Activated T-helper 17 cell treated with anti-CD3 and anti-CD28 coated beads, Interleukin-2, amount 50 U/mL, for 72 hours (primary cell): ENCODE measurements at regions not wholly inside any gene's neighbourhood (a gene's known extent, or its start where the extent isn't known, plus 50 kb on each side); places are given as distances from the start of the nearest gene placed in this dataset.
A peak's percentile ranks its signal among the peaks of the same experiment; 100 is the strongest.

Experiments used
- ATAC-seq: fragments of 150-1000 bp; cut with Tn5 transposase; replicated peaks from 2 replicates; pipeline ENCODE4 v1.10.0; 2021; ENCODE audit warnings: mild to moderate bottlenecking, moderate library complexity
- H3K27ac Mint-ChIP-seq: one replicate; pipeline ENCODE4 v1.8.0; 2022; ENCODE audit warnings: mixed read lengths
- H3K27me3 Mint-ChIP-seq: one replicate; pipeline ENCODE4 v1.8.0; 2022; ENCODE audit warnings: mixed read lengths
- H3K36me3 Mint-ChIP-seq: one replicate; pipeline ENCODE4 v1.8.0; 2022; ENCODE audit warnings: low read depth, mild to moderate bottlenecking, mixed read lengths
- H3K4me1 Mint-ChIP-seq: one replicate; pipeline ENCODE4 v1.8.0; 2022; ENCODE audit warnings: mixed read lengths
- H3K4me3 Mint-ChIP-seq: one replicate; pipeline ENCODE4 v1.8.0; 2022; ENCODE audit warnings: mild to moderate bottlenecking, mixed read lengths
- H3K9me3 Mint-ChIP-seq: one replicate; pipeline ENCODE4 v1.8.0; 2022; ENCODE audit warnings: mixed read lengths

- Mint-ChIP-seq H3K27ac (no peak overlapping the region), H3K27me3 (peaks cover 8% of the 10 kb centered on the region), H3K4me1 (no peaks in the 10 kb centered on the region), H3K4me3 (no peak overlapping the region), H3K9me3 (no peaks in the 10 kb centered on the region), H3K36me3 (no peaks in the 10 kb centered on the region)
- ATAC-seq: no peak
Measured at GRCh38 chr18:41860987-41861386, 94.0 kb upstream of the PIK3C3 start.

- no peaks in the 10 kb centered on the region for H3K36me3 Mint-ChIP-seq
- H3K27ac Mint-ChIP-seq: no peak overlapping the region
- H3K27me3 Mint-ChIP-seq: peaks cover 8% of the 10 kb centered on the region
- no peaks in the 10 kb centered on the region for H3K9me3 Mint-ChIP-seq
- no peak overlapping the region for H3K4me3 Mint-ChIP-seq
- ATAC-seq: no peak
- H3K4me1 Mint-ChIP-seq: no peaks in the 10 kb centered on the region
Measured at GRCh38 chr18:41858761-41859555, 96.1 kb upstream of the PIK3C3 start.

GRCh38 chr18:41853280-41853679 is 101.8 kb upstream of the PIK3C3 start:
- no peaks in the 10 kb centered on the region for H3K4me1 Mint-ChIP-seq
- no peak overlapping the region for H3K27ac Mint-ChIP-seq
- H3K36me3 Mint-ChIP-seq: no peaks in the 10 kb centered on the region
- H3K27me3 Mint-ChIP-seq: peaks cover 10% of the 10 kb centered on the region
- peaks cover 6% of the 10 kb centered on the region for H3K9me3 Mint-ChIP-seq
- ATAC-seq: no peak
- no peak overlapping the region for H3K4me3 Mint-ChIP-seq

GRCh38 chr18:41850781-41851180 is 104.3 kb upstream of the PIK3C3 start:
- no peak for ATAC-seq
- Mint-ChIP-seq H3K36me3 (no peaks in the 10 kb centered on the region), H3K27ac (no peak overlapping the region), H3K27me3 (peaks cover 17% of the 10 kb centered on the region), H3K4me3 (no peak overlapping the region), H3K9me3 (peaks cover 6% of the 10 kb centered on the region), H3K4me1 (no peaks in the 10 kb centered on the region)

GRCh38 chr18:41849632-41850031 is 105.4 kb upstream of the PIK3C3 start:
- Mint-ChIP-seq H3K4me1 (no peaks in the 10 kb centered on the region), H3K27ac (no peak overlapping the region)
- ATAC-seq: no peak

GRCh38 chr18:41845563-41845962 is 109.5 kb upstream of the PIK3C3 start:
- no peak for ATAC-seq
- Mint-ChIP-seq H3K4me1 (no peaks in the 10 kb centered on the region), H3K4me3 (no peak overlapping the region), H3K9me3 (peaks cover 6% of the 10 kb centered on the region), H3K27me3 (peaks cover 20% of the 10 kb centered on the region), H3K36me3 (no peaks in the 10 kb centered on the region), H3K27ac (no peak overlapping the region)

More at GRCh38 chr18:41849632-41850031, 105.4 kb upstream of the PIK3C3 start:
- Mint-ChIP-seq H3K9me3 (peaks cover 6% of the 10 kb centered on the region), H3K27me3 (peaks cover 24% of the 10 kb centered on the region), H3K4me3 (no peak overlapping the region), H3K36me3 (no peaks in the 10 kb centered on the region)

GRCh38 chr18:41842886-41843285 is 112.1 kb upstream of the PIK3C3 start:
- H3K36me3 Mint-ChIP-seq: no peaks in the 10 kb centered on the region
- H3K4me1 Mint-ChIP-seq: no peaks in the 10 kb centered on the region
- H3K9me3 Mint-ChIP-seq: no peaks in the 10 kb centered on the region
- no peak overlapping the region for H3K4me3 Mint-ChIP-seq
- ATAC-seq: no peak
- H3K27me3 Mint-ChIP-seq: peaks cover 13% of the 10 kb centered on the region
- no peak overlapping the region for H3K27ac Mint-ChIP-seq

GRCh38 chr18:41829647-41830516 is 125.2 kb upstream of the PIK3C3 start:
- no peaks in the 10 kb centered on the region for H3K4me1 Mint-ChIP-seq
- ATAC-seq: no peak
- H3K9me3 Mint-ChIP-seq: peaks cover 3% of the 10 kb centered on the region
- H3K27ac Mint-ChIP-seq: no peak overlapping the region
- no peak overlapping the region for H3K4me3 Mint-ChIP-seq
- H3K36me3 Mint-ChIP-seq: no peaks in the 10 kb centered on the region
- H3K27me3 Mint-ChIP-seq: peaks cover 3% of the 10 kb centered on the region

- ATAC-seq: no peak
- no peaks in the 10 kb centered on the region for H3K4me1 Mint-ChIP-seq
Measured at GRCh38 chr18:41828137-41828536, 126.9 kb upstream of the PIK3C3 start.

GRCh38 chr18:41820784-41821183 is 134.2 kb upstream of the PIK3C3 start:
- H3K4me1 Mint-ChIP-seq: no peaks in the 10 kb centered on the region
- H3K27ac Mint-ChIP-seq: no peak overlapping the region
- H3K36me3 Mint-ChIP-seq: no peaks in the 10 kb centered on the region
- H3K27me3 Mint-ChIP-seq: peaks cover 7% of the 10 kb centered on the region
- peaks cover 4% of the 10 kb centered on the region for H3K9me3 Mint-ChIP-seq
- H3K4me3 Mint-ChIP-seq: no peak overlapping the region
- ATAC-seq: peak; percentile 34

More at GRCh38 chr18:41828137-41828536, 126.9 kb upstream of the PIK3C3 start:
- H3K36me3 Mint-ChIP-seq: no peaks in the 10 kb centered on the region
- H3K4me3 Mint-ChIP-seq: no peak overlapping the region
- peaks cover 3% of the 10 kb centered on the region for H3K9me3 Mint-ChIP-seq
- peaks cover 3% of the 10 kb centered on the region for H3K27me3 Mint-ChIP-seq
- no peak overlapping the region for H3K27ac Mint-ChIP-seq

- Mint-ChIP-seq H3K36me3 (no peaks in the 10 kb centered on the region), H3K27me3 (peaks cover 7% of the 10 kb centered on the region), H3K27ac (no peak overlapping the region), H3K4me3 (no peak overlapping the region), H3K4me1 (no peaks in the 10 kb centered on the region), H3K9me3 (peaks cover 4% of the 10 kb centered on the region)
- no peak for ATAC-seq
Measured at GRCh38 chr18:41818381-41819355, 136.4 kb upstream of the PIK3C3 start.

GRCh38 chr18:41814651-41815050 is 140.4 kb upstream of the PIK3C3 start:
- ATAC-seq: no peak
- Mint-ChIP-seq H3K9me3 (peaks cover 9% of the 10 kb centered on the region), H3K27ac (no peak overlapping the region), H3K4me3 (no peak overlapping the region), H3K27me3 (peaks cover 2% of the 10 kb centered on the region), H3K36me3 (no peaks in the 10 kb centered on the region), H3K4me1 (no peaks in the 10 kb centered on the region)

- no peaks in the 10 kb centered on the region for H3K4me1 Mint-ChIP-seq
- H3K9me3 Mint-ChIP-seq: peaks cover 16% of the 10 kb centered on the region
- H3K36me3 Mint-ChIP-seq: no peaks in the 10 kb centered on the region
- H3K4me3 Mint-ChIP-seq: no peak overlapping the region
- ATAC-seq: no peak
- H3K27me3 Mint-ChIP-seq: peaks cover 14% of the 10 kb centered on the region
- H3K27ac Mint-ChIP-seq: no peak overlapping the region
Measured at GRCh38 chr18:41809652-41810051, 145.4 kb upstream of the PIK3C3 start.

GRCh38 chr18:41805341-41805740 is 149.7 kb upstream of the PIK3C3 start:
- Mint-ChIP-seq H3K27ac (no peak overlapping the region), H3K36me3 (no peaks in the 10 kb centered on the region), H3K9me3 (peaks cover 7% of the 10 kb centered on the region), H3K4me3 (no peak overlapping the region), H3K27me3 (peaks cover 14% of the 10 kb centered on the region), H3K4me1 (no peaks in the 10 kb centered on the region)
- no peak for ATAC-seq
